Thyroid gland (tissue), 4 donors: ENCODE measurements at regions not wholly inside any gene's neighbourhood (a gene's known extent, or its start where the extent isn't known, plus 50 kb on each side); places are given as distances from the start of the nearest gene placed in this dataset.

ENCODE experiments used
- CTCF ChIP-seq, 6 experiments: fragments of 200-600 bp in 3 of 6; fragments of 450-650 bp in 3 of 6; sonication (generic) in 3 of 6; IDR thresholded peaks; one replicate each; pipeline ENCODE4 v1.5.1; 2016 to 2019; ENCODE audit warnings: antibody characterized with exemption in 6 of 6, mild to moderate bottlenecking in 2 of 6, inconsistent platforms in 1 of 6, moderate library complexity in 1 of 6
- POLR2A ChIP-seq, 2 donors: fragments of 450-650 bp; IDR thresholded peaks; one replicate each; pipeline ENCODE4 v1.6.1; 2017; ENCODE audit warnings: antibody characterized with exemption in 2 of 2, mild to moderate bottlenecking in 2 of 2, moderate library complexity in 1 of 2

- TF ChIP-seq CTCF (IDR thresholded peaks at IDR 0.05) (no peak), POLR2A (IDR thresholded peaks at IDR 0.05) (no peak)
These were observed 167.1 kb upstream of the TUT7 start for GRCh38 chr9:86521322-86521721.
